ENCODE measurements at regions not wholly inside any gene's neighbourhood (a gene's known extent, or its start where the extent isn't known, plus 50 kb on each side); places are given as distances from the start of the nearest gene placed in this dataset.

DNA sequence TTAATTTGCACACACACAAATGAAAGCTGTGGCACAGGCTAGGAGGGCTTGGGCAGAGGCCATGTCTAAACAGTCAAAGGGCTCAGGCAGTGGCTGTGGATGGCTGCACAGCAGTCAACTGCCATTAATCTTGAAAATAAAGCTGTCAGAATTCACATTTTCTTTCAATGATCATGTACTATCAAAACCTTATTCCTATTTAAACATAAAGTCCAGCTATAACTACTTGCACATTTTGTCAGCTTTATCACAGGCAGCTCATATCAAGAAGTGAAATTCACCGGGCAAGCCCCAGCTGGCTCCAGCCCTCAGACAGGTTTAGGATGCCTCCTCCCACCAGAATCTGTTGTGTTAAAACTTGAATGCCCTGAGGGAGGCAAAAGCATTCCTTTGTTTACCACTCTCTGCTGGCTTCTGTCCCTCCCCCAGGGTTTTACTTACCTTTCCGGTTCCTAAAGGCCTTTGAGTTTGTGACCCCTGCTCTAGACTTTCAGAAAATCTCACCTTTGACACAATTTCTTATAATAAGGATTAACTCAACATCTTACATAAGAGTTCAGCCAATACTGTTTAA lies 54.9 kb upstream of the GRAMD2B start:
- SMC1A ChIA-PET (ENCODE audit: uncharacterized antibody, unreplicated experiment): interaction anchor here (1.0 to 2.8 kb wide), 5 partner anchors 8 to 130 kb away, joined by 3 to 13 read pairs (median 4); no protein-coding TSS in a partner anchor
- Histone ChIP-seq H3K4me1 (ENCODE audit: control insufficient read depth, insufficient read depth, low read length) (no peaks in the 10 kb centered on the region), H4K20me1 (ENCODE audit: control insufficient read depth, insufficient read depth) (no peaks in the 10 kb centered on the region), H3K36me3 (ENCODE audit: control insufficient read depth in 2 of 2, insufficient read depth in 2 of 2, low read length in 1 of 2) (no peaks in the 10 kb centered on the region), H3K4me2 (ENCODE audit: control insufficient read depth, insufficient read depth) (no peak overlapping the region), H3K27me3 (replicated peaks in 1 of 2; ENCODE audit: control insufficient read depth in 2 of 2, insufficient read depth in 2 of 2, low read length in 1 of 2) (no peaks in the 10 kb centered on the region), H3K79me2 (ENCODE audit: control insufficient read depth, insufficient read depth, low read length) (no peaks in the 10 kb centered on the region), H3K9ac (ENCODE audit: control insufficient read depth, insufficient read depth, low read length) (no peak overlapping the region), H3K4me3 (no peak overlapping the region), H3K27ac (ENCODE audit: control insufficient read depth, insufficient read depth) (no peak overlapping the region), H3K9me3 (replicated peaks; ENCODE audit: control insufficient read depth, insufficient read depth, low read length) (no peaks in the 10 kb centered on the region), H2AFZ (ENCODE audit: control insufficient read depth, low read depth, low read length) (no peak overlapping the region)
- FAIRE-seq (no peak), ATAC-seq (peak; percentile 72), DNase-seq (ENCODE audit: low read depth, low spot score) (no peak)
- in situ Hi-C loops (cut with MboI) (no loop called here), intact Hi-C loops (cut with micrococcal nuclease; ENCODE audit: unreplicated experiment) (no loop called here)
- WGBS (ENCODE audit: insufficient coverage, insufficient replicate concordance, low lambda C conversion rate, missing lambda C conversion rate): 43% methylated on average over 2 of the region's 2 CpGs
- POLR2A ChIA-PET: no interaction called here
- TF ChIP-seq JUNB (IDR thresholded peaks at IDR 0.05) (no peak), HDAC2 (IDR thresholded peaks at IDR 0.05) (no peak), RAD21 (IDR thresholded peaks at IDR 0.05; ENCODE audit: insufficient read depth, low read depth, low read length) (no peak), HDGF (IDR thresholded peaks at IDR 0.05) (no peak), NBN (IDR thresholded peaks at IDR 0.05) (no peak), EGR1 (IDR thresholded peaks at IDR 0.05; ENCODE audit: borderline replicate concordance in 1 of 2, low read depth in 2 of 2, low read length in 2 of 2) (no peak), SMC3 (IDR thresholded peaks at IDR 0.05; ENCODE audit: borderline replicate concordance, low read length) (no peak)
- TF ChIP-seq, protein P1, sequence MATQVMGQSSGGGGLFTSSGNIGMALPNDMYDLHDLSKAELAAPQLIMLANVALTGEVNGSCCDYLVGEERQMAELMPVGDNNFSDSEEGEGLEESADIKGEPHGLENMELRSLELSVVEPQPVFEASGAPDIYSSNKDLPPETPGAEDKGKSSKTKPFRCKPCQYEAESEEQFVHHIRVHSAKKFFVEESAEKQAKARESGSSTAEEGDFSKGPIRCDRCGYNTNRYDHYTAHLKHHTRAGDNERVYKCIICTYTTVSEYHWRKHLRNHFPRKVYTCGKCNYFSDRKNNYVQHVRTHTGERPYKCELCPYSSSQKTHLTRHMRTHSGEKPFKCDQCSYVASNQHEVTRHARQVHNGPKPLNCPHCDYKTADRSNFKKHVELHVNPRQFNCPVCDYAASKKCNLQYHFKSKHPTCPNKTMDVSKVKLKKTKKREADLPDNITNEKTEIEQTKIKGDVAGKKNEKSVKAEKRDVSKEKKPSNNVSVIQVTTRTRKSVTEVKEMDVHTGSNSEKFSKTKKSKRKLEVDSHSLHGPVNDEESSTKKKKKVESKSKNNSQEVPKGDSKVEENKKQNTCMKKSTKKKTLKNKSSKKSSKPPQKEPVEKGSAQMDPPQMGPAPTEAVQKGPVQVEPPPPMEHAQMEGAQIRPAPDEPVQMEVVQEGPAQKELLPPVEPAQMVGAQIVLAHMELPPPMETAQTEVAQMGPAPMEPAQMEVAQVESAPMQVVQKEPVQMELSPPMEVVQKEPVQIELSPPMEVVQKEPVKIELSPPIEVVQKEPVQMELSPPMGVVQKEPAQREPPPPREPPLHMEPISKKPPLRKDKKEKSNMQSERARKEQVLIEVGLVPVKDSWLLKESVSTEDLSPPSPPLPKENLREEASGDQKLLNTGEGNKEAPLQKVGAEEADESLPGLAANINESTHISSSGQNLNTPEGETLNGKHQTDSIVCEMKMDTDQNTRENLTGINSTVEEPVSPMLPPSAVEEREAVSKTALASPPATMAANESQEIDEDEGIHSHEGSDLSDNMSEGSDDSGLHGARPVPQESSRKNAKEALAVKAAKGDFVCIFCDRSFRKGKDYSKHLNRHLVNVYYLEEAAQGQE (IDR thresholded peaks at IDR 0.05; ENCODE audit: low read depth, low read length): no peak
- TF ChIP-seq, protein P2, sequence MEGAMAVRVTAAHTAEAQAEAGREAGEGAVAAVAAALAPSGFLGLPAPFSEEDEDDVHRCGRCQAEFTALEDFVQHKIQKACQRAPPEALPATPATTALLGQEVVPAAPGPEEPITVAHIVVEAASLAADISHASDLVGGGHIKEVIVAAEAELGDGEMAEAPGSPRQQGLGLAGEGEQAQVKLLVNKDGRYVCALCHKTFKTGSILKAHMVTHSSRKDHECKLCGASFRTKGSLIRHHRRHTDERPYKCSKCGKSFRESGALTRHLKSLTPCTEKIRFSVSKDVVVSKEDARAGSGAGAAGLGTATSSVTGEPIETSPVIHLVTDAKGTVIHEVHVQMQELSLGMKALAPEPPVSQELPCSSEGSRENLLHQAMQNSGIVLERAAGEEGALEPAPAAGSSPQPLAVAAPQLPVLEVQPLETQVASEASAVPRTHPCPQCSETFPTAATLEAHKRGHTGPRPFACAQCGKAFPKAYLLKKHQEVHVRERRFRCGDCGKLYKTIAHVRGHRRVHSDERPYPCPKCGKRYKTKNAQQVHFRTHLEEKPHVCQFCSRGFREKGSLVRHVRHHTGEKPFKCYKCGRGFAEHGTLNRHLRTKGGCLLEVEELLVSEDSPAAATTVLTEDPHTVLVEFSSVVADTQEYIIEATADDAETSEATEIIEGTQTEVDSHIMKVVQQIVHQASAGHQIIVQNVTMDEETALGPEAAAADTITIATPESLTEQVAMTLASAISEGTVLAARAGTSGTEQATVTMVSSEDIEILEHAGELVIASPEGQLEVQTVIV (IDR thresholded peaks at IDR 0.05; ENCODE audit: borderline replicate concordance, partially characterized antibody): no peak
- RAD21 ChIA-PET (ENCODE audit: unreplicated experiment): interaction anchor here (1.0 kb wide), 1 partner anchor 131 kb away, joined by 3 read pairs; no protein-coding TSS in a partner anchor
- BruUV-seq (replicated peaks): no TSS peak
- CTCF ChIA-PET: interaction anchor here (0.5 to 2.4 kb wide), 5 partner anchors 30 to 1646 kb away, joined by 3 to 6 read pairs (median 4); no protein-coding TSS in a partner anchor

Measured in GM12878 (cell line).